Fibroblast of upper back skin (primary cell): ENCODE measurements at regions not wholly inside any gene's neighbourhood (a gene's known extent, or its start where the extent isn't known, plus 50 kb on each side); places are given as distances from the start of the nearest gene placed in this dataset.
A peak's percentile ranks its signal among the peaks of the same experiment; 100 is the strongest.

Source experiments
- DNase-seq: peaks from one replicate; pipeline ENCODE4 v3.0.0-alpha.2; 2013

- no peak for DNase-seq
Measured at GRCh38 chr22:46067159-46068111, 82.9 kb upstream of the PPARA start.

DNA sequence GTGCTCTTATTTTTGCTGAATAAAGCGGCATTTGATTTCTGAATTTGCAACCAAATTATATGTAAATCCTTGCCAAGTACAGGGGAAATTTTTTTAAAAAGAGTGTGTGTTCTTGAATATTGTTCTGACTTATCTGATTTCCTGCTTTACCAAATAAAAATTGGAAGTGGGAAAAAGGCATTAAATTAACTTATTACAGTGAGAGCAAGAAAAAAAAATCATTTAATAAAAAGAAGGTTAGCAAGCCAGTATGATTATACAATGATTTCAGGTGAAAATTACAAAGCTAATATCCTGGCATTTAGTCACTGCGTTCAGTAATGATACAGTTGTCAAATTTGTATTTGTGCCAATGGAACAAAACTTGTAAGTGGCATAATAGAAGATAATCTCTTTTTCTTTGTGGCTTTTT, 82.1 kb upstream of the PPARA start:
- no peak for DNase-seq

DNA sequence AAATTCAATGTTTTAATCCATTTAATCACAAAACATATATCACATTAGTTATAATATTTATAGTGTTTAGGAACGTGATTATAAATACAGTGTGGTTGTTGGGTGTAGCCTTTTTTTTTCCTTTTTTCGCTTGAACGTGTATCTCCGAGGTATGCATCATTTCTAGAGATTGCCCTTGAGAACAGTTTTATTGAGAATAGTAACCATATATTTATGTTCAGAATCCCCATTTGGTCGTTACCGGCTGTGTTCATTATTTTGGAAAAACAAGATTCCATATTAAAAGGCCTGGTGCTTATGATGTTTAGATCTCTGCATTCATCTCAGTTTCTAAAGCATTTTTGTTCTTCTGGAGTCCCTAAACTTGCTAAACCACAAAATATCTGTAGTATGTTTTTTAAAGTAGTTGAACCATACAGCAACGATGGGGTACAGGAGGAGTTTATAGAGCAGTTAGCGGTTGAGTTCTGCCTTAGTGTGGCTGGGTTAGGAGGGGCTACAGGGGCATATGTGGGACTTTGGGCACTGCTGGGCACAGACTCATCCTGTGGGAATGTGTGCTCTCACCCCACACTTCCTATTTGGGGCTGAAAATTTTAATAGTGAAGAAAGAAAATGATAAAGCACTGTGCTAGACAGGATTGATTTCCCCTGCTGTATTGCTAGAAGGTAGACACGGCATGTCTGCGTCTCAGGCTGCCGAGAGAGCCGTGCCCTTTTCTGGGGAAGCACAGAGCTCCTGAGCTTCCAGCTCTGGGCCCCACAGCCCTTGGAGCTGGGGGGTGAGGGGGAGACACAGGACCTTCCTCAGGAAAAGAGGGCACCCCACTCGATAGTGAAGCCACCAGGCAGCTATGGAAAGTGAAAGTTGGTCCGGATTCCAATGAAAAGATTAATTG, 81.5 kb upstream of the PPARA start:
- peak; percentile 85 for DNase-seq

DNA sequence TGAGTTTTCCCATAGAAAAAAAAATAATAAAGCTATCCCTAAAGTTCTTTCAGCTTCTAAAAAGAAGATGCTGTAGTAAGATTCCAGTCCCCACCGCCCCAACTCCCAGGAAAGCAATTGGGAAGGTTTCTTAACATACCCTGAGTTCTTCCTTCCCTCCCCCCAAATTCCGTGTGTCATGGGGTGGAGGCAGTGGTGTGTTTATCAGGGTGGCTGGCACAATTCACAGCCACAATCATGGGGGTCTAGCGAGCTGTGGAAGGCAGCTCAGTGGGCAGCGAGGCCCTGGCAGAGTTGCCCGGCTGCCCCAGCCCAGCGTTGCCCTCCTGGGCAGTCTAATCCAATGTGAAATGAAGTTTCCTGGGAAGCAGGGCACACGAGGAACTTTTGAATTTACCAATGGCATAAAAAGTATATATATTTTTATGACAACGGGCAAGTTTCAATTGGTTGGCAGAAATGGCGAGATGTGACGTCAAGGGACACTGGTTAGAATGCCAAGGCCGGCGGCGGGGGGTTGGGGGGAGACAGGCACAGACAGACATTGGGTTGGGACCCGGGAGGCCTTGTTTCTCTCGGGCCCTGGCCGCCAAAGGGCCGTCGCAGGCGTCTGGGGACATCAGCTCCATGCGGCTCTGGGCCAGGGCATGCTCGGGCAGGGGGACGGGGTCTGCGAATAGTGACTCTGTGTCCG, 80.7 kb upstream of the PPARA start:
- peak; percentile 86 for DNase-seq

- DNase-seq: no peak
Measured at GRCh38 chr22:46070215-46070802, 80.0 kb upstream of the PPARA start.

GRCh38 chr22:46070803-46071450, 79.4 kb upstream of the PPARA start:
- DNase-seq: peak; percentile 70

DNA sequence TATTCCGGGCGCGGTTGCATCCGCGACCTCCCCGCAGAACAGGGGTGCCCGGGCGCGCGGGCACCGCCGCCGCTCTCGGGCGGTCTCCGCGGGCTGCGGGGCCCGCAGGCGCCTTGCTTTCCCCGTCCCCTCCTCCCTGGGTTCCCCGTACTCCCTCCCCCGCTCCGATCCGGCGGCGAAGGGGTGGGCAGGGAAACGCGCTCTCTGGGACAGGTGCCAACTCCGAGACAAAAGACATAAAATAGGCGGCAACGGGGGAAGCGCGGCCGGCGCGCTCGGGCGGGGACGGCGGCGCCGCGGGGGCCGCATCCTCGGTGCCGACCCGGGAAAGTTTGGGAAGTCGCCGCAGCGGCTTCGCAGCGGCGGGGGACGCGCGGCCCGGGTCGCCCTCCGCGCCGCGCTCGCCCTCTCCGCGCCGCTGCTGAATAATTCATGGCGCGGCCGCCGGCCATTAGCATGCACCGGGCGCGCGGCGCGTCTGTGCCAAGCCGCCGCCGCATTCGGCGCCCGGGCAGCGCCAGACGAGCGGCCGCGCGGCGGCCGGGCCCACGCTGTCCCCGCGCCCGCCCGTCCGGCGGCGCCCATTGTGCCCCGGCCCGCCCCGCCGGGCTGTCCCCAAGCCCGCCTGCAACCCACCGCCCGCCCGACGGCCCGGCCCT, 78.7 kb upstream of the PPARA start:
- DNase-seq: peak; percentile 95

DNA sequence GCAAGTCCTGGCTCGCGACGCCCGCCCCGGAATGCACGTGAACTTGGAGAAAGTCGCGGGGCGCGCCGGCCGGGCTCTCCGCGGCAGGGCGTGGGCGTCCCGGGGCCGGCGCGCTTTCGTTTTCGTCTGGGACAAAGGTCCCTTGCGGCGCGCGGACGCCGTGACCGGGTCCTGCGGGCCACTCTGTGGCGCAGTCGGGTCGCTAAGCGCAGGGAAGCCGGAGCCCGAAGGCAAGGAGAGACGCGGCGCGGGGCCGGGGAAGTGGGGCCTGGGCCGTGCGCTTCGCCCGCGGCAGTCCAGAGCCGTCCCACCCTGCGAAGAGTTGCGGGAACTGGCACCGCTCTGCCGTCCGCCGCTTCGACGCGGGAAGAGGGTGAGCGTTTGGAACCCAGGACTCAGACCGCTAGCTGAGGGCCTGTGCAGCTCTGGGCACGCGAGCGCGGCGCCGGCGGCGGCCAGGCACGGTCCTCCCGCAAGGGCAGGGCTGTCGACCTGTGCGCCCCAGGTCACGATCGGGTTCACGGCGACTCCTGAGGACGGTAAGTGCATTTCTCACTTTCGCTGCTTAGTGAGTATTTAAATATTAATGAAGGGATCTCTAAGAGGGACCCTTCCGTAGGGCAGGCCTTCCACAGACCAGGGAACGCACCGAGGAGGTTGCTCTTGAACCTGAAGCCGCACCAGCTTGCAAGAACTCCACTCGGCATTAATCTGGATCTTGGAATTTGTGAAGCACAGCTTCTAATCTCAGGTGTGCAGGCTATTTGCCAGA, 78.0 kb upstream of the PPARA start:
- no peak for DNase-seq

DNA sequence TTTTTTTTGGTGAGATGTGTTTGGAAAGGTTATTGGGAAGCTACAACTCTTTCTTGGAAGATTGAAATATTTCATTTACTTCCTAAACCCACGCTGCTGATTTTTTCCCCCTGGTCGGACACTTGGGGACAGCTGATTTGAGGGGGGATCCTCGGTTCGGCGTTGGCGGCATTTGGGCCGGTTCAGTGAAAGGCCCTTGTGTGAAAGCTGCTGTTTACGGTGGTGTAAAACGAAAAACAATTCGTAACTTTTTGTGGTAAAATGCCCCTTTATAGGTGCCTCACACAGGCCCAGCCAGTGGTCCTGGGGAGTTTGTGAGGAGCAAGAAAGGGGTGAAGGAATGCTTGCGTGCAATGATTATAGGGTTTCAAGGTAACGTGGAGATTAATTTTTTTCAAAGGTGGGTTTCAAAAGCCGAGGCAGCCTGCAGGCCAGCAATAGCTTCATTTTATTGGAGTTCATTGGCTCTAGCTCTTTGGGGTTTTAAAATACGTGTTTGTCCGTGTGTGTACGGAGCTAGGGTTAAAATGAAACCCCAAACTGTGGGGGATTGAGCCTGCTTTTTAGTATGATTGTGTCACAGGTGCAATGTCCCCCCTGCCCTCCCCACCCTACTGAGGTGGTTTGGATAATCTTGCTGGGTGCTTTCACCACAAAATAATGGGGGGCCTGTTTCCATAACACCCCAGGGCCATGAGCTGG, 77.2 kb upstream of the PPARA start:
- no peak for DNase-seq

GRCh38 chr22:46073683-46074504, 76.4 kb upstream of the PPARA start:
- no peak for DNase-seq

DNA sequence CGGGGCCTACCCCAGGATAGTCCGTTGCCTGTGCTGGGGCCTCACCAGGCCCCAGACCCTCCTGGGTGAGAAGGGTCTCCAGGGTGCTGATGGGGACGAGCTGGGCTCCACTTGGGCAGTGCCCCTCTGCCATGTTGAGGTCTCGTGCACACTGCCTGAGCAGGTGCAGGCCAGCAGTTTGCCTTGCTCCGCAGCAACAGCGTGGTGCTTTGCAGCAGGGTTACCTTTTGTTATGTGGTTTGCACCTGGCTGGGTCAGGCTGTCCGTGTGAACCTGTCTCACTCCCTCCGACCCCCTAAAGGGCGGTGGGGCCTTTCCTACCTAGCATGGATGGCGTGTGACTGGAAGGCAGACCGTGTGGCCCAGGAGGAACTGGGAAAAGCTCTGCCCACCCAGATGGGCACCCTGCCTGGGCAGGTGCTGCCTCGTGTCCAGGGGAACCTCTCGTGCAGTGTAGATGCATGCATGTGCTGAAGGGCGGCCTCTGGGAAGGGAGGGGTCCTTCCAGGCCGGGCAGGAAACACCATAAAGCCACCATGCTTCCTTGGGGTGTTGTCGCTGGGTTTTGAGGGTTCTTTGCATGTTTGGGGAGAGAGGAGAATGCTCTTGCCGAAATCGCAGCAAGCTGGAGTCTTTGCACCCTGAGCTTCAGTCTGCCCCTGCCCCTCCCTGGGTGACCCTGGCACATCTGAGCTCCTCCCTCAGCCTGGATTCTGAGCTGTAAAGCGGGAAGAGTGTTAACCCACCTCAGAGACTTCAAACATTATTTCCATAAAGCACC, 75.4 kb upstream of the PPARA start:
- no peak for DNase-seq

GRCh38 chr22:46075764-46076531, 74.4 kb upstream of the PPARA start:
- DNase-seq: no peak

DNA sequence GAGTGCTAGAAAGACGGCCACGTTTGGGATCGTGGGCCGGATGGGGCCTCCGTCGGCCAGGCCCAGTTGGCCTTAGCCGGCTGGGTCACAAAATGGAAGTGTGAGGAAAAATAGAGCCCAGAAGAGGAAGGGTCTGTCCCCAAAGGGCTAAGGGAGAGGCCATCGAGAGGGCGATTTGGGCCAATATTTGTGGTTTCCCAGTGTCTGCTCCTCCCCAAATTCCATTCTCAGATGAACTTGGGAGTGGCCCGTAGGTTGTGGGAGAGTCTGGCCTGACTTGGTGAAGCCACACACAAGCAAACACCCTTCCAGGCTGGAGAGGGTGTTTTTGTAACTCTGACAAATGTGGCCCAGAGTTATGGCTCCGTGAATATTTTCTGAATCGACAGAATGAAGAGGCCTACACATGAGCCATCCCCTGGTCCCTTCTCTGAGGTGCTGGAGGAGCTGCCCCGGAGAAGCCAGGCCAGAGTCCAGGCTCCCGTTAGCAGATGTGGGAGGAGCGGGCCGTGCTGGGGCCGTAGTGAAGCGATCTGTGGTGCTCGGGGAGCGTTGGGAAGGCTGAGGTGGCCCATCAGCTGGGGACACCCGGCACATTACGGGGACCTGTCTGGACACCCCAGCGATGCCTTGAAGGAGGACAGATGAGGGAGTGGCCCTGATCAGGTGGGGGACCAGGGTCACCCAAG, 73.5 kb upstream of the PPARA start:
- peak; percentile 67 for DNase-seq

GRCh38 chr22:46077669-46078099, 72.6 kb upstream of the PPARA start:
- DNase-seq: no peak

DNA sequence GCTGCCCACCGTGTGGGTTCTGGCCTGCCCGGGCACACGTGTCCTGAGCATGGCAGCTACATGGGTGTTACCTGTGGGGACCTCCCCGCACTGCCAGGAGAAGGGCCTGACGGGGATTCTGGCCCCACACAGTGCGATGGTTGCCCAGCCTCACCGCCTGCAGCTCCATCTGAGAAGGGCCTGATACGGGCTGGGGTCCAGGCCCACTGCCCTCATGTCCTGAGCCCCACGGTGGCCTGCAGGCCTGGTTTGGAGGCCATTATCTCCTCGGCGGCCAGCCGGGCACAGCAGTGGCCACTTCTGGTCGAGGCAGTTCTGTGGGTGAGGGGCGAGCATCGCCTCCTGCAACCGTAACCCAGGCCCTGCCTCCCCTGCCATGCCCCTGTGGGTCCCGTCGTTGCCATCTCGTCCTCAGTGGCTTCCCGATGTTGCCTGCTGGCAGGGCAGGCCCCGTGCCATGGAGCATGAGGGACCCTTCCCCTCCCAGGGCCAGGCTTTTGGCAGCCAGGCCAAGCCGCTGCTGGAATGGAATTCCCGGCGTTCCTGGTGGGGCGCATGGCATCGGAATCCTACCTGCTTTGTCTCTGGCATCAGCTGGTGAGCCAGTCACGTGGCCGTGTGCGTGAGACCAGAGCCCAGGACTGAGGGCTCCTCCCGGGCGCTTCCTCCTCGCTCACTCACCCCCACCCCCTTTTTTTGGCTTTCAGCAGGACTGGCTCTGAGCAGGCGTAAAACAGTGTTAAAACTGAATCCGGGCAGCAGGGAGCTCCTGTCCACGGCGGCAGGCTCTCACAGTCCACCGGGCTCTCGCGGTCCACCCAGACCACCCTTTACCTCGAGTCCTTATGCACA, 71.9 kb upstream of the PPARA start:
- no peak for DNase-seq
